Astrocyte (in vitro differentiated cells and primary cell): ENCODE measurements at regions not wholly inside any gene's neighbourhood (a gene's known extent, or its start where the extent isn't known, plus 50 kb on each side); places are given as distances from the start of the nearest gene placed in this dataset.

Experiments used
- CTCF ChIP-seq: IDR thresholded peaks from 2 replicates; pipeline ENCODE4 v1.5.1; 2011; ENCODE audit warnings: low read depth, mild to moderate bottlenecking, inconsistent platforms, low read length, moderate library complexity; ENCODE audit not compliant: insufficient read depth
- EZH2 ChIP-seq: IDR thresholded peaks from 2 replicates; pipeline ENCODE4 v1.6.1; 2012; ENCODE audit warnings: mild to moderate bottlenecking, low read length, inconsistent platforms; ENCODE audit not compliant: insufficient read depth

- TF ChIP-seq CTCF (no peak), EZH2 (no peak)
These were observed 146.3 kb downstream of the SKIDA1 start for GRCh38 chr10:21379143-21379542.
